Kidney glomerular epithelial cell (primary cell): ENCODE measurements at regions not wholly inside any gene's neighbourhood (a gene's known extent, or its start where the extent isn't known, plus 50 kb on each side); places are given as distances from the start of the nearest gene placed in this dataset.

Experiments used
- DNase-seq: peaks from one replicate; lab custom pipeline; 2025; lab: John Stamatoyannopoulos, UW

- no peak for DNase-seq
These were observed 477.7 kb downstream of the TAF11L14 start for GRCh38 chr5:18111906-18112465.

GRCh38 chr5:18113721-18114120 lies 479.5 kb downstream of the TAF11L14 start:
- no peak for DNase-seq

GRCh38 chr5:18114151-18114757 lies 480.0 kb downstream of the TAF11L14 start:
- no peak for DNase-seq

- DNase-seq = no peak
These were observed 483.7 kb downstream of the TAF11L14 start for GRCh38 chr5:18117968-18118367.

GRCh38 chr5:18119156-18119785 lies 485.0 kb downstream of the TAF11L14 start:
- DNase-seq = no peak

GRCh38 chr5:18141222-18141621 lies 507.0 kb downstream of the TAF11L14 start:
- no peak for DNase-seq

GRCh38 chr5:18142831-18143230 lies 508.6 kb downstream of the TAF11L14 start:
- no peak for DNase-seq

- DNase-seq = no peak
These were observed 518.4 kb downstream of the TAF11L14 start for GRCh38 chr5:18152671-18153070.

GRCh38 chr5:18158166-18158565 lies 523.9 kb downstream of the TAF11L14 start:
- no peak for DNase-seq

- no peak for DNase-seq
These were observed 525.1 kb downstream of the TAF11L14 start for GRCh38 chr5:18159331-18159730.

GRCh38 chr5:18171684-18172083 lies 537.4 kb downstream of the TAF11L14 start:
- no peak for DNase-seq

- no peak for DNase-seq
These were observed 545.3 kb downstream of the TAF11L14 start for GRCh38 chr5:18179579-18179978.

GRCh38 chr5:18181575-18181974 lies 547.3 kb downstream of the TAF11L14 start:
- DNase-seq = no peak

- no peak for DNase-seq
These were observed 561.6 kb downstream of the TAF11L14 start for GRCh38 chr5:18195910-18196309.

- no peak for DNase-seq
These were observed 563.5 kb downstream of the TAF11L14 start for GRCh38 chr5:18197734-18198133.

- no peak for DNase-seq
These were observed 567.9 kb downstream of the TAF11L14 start for GRCh38 chr5:18202164-18202563.

GRCh38 chr5:18203296-18203695 lies 569.0 kb downstream of the TAF11L14 start:
- DNase-seq = no peak

GRCh38 chr5:18213666-18214065 lies 579.4 kb downstream of the TAF11L14 start:
- no peak for DNase-seq

- no peak for DNase-seq
These were observed 581.8 kb downstream of the TAF11L14 start for GRCh38 chr5:18216016-18216415.

- no peak for DNase-seq
These were observed 582.5 kb downstream of the TAF11L14 start for GRCh38 chr5:18216729-18217128.

GRCh38 chr5:18219241-18219640 lies 585.0 kb downstream of the TAF11L14 start:
- DNase-seq = no peak

- DNase-seq = no peak
These were observed 586.4 kb downstream of the TAF11L14 start for GRCh38 chr5:18220631-18221030.

- no peak for DNase-seq
These were observed 602.1 kb downstream of the TAF11L14 start for GRCh38 chr5:18236386-18236785.

- DNase-seq = no peak
These were observed 604.1 kb downstream of the TAF11L14 start for GRCh38 chr5:18238321-18238720.
